ENCODE measurements at regions not wholly inside any gene's neighbourhood (a gene's known extent, or its start where the extent isn't known, plus 50 kb on each side); places are given as distances from the start of the nearest gene placed in this dataset.
"Not testable (repeated sequence)": the region's sequence is repeated elsewhere in the genome, so short reads cannot be mapped to it uniquely, and the experiment has no call there.

DNA sequence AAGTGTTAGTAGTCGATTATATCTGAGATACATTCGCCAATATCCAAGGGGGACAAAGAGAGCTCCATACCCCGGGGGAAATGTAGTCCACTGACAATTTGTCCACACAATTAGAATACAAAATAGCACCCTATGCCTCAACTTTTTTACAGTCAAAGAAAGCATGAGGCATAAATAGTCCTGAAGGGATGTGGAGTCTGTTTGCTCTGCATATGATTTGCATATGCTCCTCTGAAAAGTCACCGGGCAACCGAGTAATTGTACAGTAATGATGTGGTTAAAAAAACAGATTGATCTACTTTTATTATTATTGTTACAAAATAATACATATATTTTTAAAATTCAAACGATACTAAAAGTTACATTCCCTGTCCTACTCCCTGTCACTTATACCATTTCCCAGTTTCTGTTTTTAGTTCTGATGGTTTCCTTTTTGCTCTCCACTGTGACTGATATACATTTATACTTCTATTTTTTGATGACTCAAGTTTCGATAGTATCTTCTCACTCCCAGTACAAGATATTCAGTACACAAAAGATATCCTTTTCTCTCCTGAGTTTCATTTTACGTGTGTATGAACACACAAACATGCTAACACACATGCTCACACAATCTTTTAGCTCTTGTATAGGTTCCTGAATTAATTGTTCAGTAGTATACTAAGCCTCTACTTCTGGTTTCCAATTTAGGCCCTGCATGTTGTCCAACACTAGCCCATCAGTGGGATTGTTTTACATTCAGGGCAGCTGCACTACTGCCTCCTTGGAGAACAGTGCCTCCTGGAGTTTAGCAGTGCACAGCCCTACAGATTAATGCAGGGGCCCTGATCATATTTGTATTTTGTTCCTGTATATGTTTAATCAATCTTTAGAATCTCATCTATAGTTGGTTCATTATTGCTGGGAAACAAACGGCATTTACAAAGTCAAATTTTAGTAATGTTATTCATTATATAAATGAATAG, 130.9 kb downstream of the TES start:
- DNase-seq (ENCODE audit: low spot score): no peak

DNA sequence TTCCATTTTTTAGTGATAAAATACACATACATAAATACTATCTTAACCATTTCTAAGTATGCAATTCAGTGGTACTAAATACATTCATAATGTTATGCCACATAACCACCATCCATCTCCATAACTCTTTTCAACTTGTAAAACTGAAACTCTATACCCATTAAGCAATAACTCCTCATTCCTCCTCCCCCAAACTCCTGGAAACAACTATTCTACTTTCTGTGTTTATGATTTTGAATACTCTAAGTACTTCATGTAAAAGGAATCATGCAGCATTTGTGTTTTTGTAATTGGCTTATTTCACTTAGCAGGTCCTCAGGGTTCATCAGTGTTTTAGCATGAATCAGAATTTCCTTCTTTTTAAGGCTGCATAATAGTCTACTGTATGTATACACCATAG, 131.8 kb downstream of the TES start:
- no peak for DNase-seq (ENCODE audit: low spot score)

DNA sequence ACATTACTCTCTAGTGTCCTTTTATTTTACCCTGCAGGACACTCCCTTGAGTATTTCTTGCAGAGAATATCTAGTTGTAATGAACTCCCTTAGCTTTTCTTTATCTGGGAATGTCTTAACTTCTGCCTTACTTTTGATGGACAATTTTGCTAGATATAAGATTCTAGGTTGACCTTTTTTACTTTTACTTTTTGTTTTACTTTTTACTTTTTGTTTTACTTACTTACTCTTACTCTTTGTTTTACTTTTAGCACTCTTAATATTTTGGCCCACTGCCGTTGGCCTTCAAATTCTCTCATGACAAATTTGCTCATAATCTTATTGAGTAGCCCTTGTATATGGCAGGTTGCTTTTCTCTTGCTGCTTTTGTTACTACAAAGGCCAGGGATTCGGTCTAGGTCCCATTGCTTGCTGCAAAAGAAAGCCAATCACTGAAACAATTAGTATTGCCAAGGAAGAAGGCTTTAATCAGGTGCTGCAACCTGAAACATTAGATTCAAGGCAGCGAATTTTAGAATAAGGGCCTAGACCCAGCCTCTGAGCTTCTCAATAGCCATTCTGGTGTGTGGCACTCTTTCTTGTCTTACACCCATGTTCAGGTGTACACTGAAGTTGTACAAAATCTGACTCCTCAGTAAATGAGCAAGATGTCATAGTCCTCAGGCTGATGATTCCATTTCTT, 137.0 kb downstream of the TES start:
- DNase-seq (ENCODE audit: low spot score): no peak

DNA sequence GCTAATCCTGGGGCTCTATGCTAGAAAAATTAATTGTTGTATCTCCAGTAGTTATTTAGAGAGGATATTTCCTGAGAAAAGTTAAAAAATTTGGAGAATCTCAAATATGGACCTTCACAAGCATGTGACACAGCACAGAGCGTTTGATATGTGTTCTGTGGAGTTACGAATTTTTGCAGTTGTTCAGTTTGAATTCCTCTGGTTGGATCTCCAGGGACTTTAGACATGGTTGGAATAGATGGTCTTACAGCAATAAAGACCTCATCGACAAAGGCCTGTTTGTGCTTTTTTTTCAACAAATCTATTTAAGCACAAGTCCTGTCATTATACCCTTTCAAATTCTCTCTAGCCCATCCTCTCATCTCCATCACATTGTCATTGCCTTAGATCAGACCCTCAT, 138.0 kb downstream of the TES start:
- DNase-seq (ENCODE audit: low spot score): no peak

DNA sequence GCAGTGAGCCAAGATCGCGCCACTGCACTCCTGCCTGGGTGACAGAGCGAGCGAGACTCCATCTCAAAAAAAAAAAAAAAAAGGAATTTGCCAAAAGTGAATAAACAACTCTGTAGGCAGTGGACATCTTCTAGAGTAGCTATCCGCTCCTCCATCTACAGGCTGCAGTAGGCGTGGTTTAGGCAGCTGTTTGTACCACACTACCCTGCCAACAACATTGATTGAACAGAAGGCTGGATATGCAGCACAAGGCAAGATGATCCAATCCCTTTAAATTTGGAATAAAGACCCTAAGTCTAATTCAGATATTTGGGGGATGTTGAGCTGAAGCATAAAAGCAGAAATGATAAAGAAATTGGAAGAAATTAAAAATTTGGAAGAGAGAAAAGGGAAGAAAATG, 141.6 kb downstream of the TES start:
- DNase-seq (ENCODE audit: low spot score): no peak

DNA sequence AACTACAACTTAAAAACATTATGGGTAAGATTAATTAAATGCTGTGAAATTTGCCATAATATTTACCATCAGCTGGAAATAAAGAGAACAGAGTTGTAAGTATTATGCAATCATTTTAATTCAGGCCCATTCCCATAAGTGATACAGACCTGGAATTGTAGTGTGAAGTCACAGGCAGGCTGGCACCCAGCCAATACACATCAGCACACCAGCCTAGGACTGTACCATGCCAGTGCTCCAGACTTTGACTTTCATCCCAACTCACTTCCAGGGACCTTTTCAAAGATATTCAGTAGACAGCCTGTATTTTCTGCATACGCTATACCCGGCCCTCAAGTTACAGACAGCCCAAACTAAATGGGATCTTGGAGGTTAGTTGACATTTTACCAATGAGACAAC, 143.3 kb downstream of the TES start:
- no peak for DNase-seq (ENCODE audit: low spot score)

DNA sequence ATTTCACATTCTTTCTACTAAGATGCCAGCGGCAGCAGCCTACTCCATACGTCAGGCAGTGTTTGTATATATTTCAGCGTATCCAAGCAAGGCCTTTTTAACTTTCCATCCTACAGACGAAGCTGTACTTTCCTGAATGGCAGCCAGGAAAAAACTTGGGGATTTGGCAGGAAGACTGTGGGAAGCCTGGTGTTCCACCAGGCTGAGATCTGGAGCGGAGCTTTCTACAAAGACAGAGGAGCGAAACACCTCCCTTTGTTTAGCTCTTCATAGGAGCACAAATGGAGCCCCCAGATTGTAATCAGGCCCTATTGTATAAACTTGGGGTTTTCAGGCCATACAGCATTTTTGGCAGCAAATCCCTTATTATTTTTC, 143.8 kb downstream of the TES start:
- DNase-seq (ENCODE audit: low spot score): no peak

DNA sequence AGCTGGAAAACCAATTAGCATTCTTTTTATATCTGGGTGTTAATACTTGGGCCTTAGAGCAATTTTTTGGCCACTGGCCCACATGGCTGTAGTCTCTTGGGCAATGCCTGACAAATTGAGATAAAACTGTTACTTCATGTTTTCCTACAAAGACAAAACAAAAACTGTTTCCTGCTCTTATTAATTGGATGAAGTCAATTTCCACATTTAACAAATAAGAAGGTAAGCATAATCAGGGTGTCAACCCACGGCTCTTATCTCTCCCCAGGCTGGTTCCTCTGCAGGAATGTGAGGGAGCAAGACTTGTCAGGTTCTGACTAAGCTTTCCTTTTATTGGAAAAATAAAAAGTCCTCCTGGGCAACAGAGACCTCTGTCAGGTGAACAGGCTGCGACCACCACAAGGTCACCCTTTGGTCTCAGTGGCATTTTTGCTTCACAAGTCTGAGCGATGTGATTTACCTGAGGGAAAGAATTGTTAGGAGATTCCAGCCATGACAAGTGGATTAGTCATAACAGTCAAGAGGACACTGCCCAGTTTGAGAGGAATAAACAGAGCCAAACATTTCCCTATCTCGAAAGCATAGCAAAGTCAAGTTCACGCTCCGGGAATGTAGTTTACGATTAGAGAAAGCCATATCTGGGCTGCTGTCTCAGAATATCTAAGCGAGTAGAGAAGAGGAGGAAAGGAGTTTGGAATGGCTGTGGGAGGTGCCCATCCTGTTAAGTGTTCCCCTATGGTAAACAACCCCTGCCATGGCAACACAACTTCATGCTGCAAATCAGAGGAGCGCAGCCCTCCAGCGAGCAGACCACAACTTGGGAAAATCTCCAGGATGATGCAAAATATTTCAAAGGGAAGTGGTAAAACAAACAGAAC, 144.4 kb downstream of the TES start:
- DNase-seq (ENCODE audit: low spot score): peak; percentile 79

DNA sequence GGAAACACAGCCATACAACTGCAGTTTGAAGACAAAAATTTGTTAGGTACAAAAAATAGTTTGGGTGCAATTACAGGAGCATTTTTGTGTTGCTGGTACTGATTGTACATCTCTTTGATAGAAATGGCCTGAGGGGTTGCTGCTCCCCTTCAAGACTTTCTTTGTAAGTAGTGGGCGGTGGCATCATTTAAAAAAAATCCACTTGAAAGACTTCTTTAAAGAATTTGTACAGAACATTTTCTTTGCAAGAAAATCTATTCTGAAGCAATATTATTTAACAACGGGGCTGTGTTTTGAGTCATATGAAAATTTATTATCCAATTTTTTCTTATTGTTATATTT, 144.1 kb upstream of the CAV2 start:
- no peak for DNase-seq (ENCODE audit: low spot score)

DNA sequence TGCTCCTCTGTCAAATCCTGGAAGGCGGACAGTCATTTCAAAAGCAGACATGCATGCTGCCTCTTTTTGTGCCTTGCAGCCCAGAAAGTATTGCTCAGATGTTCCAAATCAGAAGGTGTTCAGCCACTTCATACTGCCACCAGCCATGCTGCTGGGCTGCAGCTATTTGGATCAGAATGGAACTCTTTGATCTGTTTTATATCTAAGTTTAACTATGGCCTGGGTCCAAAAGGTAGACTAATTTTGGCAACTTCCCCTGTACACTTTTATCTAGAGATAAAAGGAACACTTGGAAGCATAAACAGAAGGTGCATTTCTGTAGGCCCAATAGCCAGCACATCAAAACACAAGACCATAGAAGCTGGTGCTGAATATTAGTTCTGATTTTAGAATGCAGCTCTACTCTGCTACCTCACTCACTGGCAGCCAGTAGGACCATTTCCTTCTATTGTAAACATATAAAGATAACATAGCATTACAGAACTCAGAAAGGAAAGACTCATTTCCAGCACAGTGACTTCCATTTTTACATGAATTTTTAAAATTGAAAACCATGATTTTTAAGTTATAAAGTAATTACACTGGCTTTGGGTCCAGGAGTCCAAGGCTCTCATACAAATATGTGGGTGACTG, 143.1 kb upstream of the CAV2 start:
- DNase-seq (ENCODE audit: low spot score): no peak

DNA sequence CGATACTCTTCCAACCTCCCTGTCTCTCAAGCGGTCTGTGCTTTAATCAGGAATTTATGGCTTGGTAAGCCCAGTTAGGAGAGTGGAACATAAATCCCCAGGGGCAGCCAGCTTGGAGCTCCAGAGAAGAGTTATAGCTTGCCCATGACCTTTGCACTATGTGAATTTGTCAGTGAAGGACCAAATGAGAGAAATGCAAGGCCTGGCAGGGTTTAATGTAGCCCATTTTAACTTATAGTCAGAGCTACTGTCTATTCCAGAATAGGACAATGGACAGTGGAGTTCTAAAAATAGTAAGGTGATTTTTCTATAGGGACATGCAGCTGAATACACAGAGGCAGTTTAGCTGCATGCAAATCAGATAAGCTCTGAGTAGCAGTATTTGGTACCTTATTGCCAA, 142.6 kb upstream of the CAV2 start:
- no peak for DNase-seq (ENCODE audit: low spot score)

DNA sequence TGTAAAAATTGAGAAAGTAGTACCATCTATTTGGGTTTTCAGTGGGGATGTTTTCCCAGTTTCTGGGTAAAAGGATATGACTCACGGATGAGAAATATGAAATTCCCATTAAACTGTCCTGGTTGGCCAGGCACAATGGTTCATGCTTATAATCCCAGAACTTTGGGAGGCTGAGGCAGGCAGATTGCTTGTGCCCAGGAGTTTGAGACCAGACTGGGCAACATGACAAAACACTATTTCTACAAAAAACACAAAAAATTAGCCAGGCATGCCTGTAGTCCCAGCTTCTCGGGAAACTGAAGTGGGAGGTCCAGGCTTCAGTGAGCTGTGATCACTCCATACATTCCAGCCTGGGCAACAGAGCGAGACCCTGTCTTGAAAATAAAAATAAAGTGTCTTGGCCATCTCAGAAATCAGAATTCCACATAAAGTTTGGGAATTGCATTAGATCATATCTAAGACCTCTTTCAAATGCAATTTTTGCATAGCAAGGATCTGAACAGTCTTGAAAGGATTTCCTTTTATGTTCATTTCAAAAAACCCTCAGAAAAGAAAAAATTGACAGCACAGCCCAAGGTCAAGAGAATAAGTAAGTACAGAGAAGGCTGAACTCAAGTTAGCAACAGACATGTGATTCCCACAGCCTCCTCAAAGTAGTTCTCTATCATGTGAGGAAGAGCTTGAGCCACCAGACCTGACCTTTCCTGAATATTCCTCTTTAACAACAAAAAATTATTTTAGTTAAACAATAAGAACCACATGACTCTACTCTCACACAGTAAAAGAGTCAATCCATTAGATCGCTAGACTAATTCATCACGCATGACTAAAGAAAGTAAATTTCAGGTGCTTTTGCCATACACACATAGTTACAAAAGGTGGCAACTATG, 141.5 kb upstream of the CAV2 start:
- DNase-seq (ENCODE audit: low spot score): no peak

DNA sequence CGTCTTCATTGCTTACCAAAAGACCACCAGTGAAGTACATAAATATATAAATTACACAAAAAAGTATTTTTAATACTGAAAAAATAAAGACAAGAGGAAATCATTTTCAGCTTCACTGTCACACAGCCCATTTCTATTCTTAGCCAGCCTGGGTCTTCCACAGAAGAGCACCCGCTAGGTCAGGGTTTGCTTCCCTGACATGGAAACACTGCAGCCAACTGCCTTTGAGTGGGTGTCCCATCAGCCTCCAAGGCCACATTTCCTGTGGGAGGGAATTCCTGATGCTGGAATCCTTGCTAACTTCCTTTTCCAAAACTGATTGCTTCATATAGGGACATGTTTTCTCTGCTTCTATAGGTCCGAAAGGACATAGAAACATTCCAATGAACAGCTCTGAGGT, 137.8 kb upstream of the CAV2 start:
- DNase-seq (ENCODE audit: low spot score): no peak

DNA sequence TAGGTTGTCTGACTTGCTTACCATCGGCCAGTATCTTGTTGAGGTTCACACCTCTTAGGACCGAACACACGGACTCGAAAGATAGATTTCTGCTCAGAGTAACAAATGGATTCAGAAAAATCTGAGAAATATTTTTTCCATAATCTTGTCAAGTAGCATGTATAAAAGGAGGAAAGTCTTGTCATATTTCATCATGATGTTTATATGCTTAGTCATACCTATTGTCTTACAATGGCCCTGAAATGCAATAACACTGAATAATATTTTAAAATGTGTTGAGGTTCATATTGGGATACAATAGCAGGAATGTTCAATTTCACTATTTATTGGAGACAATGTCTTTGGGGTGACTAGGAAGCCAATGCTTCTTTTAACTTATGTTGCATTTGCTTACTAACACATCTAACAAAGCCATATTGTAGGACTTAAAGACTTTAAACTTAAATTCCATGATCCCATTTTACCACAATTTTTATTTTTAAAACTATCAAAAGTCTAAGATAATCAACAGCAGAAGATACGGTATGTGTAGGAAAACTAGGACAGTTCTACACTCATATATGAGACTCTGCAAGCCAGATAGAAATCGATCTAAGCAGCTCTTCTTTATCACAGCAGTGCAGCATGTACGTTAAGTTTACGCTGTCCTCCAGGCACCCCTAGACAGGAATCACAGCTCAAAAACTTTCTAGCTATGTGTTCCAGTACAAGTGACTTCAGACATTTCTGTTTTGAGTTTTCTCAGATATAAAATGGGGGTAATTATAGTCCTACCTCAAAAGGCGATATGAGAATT, 135.7 kb upstream of the CAV2 start:
- DNase-seq (ENCODE audit: low spot score): no peak

DNA sequence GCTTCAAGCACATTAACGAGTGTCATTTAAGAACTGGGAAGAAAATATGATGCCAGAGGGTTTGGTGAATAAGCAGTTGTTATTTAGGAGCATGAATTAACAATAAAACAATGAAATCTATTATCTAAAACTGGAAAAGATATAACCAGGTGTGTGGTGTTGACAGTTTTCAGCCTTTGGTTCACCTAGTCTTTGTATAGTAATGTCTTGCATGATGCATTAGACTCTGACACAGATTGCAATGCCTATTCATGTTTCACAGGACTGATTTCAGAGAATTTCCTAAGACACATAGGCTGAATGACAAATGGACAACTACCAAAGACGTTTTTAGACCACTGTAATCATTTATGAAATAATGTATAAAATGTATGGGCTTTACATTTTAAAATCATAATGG, 135.1 kb upstream of the CAV2 start:
- no peak for DNase-seq (ENCODE audit: low spot score)

DNA sequence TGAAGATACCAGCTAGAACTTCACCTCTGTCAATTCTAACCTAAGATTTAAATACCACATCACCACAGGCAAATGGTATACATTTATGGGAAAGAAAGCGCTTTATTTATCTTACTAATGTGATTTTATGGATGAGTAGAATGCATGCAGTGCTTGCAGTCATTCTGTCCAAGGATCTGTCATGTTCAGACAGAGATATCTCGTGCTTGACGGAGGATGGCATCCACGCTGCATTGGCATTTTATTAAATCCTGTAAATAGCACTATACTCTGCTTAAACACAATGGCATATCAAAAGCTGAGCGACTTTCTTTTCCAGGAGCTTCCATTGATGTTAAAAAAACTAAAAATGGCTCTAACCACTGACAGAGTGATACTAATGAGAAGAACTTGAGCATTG, 133.7 kb upstream of the CAV2 start:
- DNase-seq (ENCODE audit: low spot score): no peak

DNA sequence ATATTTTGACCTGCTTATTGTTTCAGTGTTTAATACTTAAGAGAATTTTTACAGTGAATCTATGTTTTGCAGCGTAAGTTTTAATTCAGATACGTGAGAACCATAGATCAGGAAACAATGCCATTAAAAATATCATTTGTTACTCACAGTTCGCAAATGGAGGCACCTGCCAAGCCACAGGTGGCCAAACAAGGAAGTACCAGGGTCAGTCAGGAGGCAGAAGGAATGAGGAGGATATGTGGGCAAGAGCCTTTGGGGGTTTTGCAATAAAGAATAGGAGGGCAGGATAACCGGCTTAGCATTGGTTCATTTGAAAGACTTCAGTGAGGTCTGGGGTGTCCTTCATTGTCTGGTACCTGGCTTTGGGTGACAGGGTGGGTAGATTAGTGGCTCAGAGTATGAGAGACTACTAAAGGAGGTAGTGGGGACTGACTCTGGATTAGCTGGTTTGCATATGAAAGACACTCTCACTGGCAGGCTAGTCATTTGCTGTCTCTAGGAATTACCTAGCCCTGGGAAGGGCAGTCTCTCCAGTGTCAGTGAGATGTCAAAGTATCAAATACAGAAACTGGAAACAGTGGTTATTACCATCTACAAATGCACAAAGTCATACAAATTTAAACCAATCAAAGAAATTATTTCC, 132.2 kb upstream of the CAV2 start:
- DNase-seq (ENCODE audit: low spot score): no peak

DNA sequence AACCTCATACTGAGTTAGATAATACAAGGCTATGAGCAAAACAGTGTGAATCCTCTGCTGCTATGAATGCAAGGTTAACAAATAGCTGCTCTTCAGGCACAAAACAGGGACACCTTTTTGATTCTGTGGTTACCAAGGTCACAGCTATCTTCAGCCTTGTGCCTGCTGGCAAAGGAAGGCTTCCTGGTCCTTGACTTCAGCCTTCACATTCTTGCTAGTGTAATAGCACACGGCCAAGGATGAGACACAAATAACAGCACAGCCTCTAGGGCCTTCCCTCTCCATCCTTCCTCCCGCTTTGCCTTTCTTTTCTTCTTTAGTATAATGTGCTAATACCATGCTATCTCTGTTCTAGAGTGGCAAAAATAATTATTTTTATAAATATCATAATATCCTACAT, 130.6 kb upstream of the CAV2 start:
- DNase-seq (ENCODE audit: low spot score): no peak

DNA sequence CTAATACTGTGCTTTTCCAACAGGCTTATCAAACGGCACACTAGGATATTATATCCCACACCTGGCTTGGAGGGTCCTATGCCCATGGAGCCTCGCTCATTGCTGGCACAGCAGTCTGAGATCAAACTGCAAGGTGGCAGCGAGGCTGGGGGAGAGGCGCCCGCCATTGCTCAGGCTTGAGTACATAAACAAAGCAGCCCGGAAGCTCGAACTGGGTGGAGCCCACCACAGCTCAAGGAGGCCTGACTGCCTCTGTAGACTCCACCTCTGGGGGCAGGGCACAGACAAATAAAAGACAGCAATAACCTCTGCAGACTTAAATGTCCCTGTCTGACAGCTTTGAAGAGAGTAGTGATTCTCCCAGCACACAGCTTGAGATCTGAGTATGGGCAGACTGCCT, 128.0 kb upstream of the CAV2 start:
- DNase-seq (ENCODE audit: low spot score): not testable (repeated sequence)

DNA sequence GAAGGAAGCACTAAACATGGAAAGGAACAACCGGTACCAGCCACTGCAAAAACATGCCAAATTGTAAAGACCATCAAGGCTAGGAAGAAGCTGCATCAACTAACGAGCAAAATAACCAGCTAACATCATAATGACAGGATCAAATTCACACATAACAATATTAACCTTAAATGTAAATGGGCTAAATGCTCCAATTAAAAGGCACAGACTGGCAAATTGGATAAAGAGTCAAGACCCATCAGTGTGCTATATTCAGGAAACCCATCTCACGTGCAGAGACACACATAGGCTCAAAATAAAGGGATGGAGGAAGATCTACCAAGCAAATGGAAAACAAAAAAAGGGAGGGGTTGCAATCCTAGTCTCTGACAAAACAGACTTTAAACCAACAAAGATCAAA, 126.3 kb upstream of the CAV2 start:
- DNase-seq (ENCODE audit: low spot score): not testable (repeated sequence)

Data from SW480 (cell line).